NCI-H1930 (cell line): ENCODE measurements at regions not wholly inside any gene's neighbourhood (a gene's known extent, or its start where the extent isn't known, plus 50 kb on each side); places are given as distances from the start of the nearest gene placed in this dataset.
"Not testable (repeated sequence)": the region's sequence is repeated elsewhere in the genome, so short reads cannot be mapped to it uniquely, and the experiment has no call there.

ENCODE experiments used
- DNase-seq, 2 experiments: peaks; one replicate each; lab custom pipeline; 2025; lab: John Stamatoyannopoulos, UW

DNA sequence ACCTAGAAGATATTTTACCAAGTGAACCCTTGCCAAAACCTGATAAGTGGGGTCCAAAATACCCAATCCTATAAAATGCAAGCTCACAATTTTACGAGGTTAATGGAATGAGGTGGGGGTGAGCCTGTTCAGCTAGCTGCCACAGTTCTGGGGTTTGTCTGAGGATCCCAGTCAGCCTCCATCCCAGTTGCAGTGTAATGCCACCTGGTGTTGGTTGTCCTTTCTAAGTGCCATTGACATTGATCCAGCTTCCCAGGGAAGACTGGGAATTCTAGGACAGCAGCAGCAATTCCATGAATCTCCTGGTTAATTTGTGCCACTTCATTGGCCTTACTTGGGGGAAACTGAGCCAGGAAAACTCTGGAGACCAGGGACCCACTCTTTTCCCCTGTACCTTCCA lies 298.3 kb downstream of the RWDD3 start:
- DNase-seq, result no peak

- DNase-seq, result no peak
Measured at GRCh38 chr1:95534985-95535384, 301.0 kb downstream of the RWDD3 start.

- no peak for DNase-seq
Measured at GRCh38 chr1:95535614-95536013, 301.6 kb downstream of the RWDD3 start.

GRCh38 chr1:95536501-95536900 lies 302.5 kb downstream of the RWDD3 start:
- no peak for DNase-seq

- DNase-seq, result no peak
Measured at GRCh38 chr1:95537176-95537575, 303.2 kb downstream of the RWDD3 start.

GRCh38 chr1:95538242-95538641 lies 304.2 kb downstream of the RWDD3 start:
- DNase-seq, result not testable (repeated sequence)

GRCh38 chr1:95542936-95543335 lies 308.9 kb downstream of the RWDD3 start:
- DNase-seq, result no peak

GRCh38 chr1:95547005-95547404 lies 313.0 kb downstream of the RWDD3 start:
- DNase-seq, result no peak

DNA sequence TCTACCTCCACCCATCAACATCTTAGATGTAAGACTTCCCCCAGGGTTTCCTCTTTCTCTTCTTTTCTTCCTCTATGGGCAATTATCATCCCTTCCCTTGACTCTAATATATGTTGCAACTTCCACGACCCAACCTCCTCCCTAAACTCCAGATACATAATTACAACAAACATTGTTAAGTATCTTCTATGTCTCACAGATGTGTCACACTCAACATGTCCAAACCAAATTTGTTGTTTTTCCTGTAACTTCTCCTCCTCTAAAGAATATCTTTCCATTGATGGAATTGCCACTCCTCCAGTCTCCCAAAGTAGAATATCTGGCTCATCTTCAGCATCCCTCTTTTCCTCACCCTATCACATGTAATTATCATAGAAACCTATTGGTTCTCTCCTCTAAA lies 314.2 kb downstream of the RWDD3 start:
- no peak for DNase-seq

GRCh38 chr1:95551201-95551600 lies 317.2 kb downstream of the RWDD3 start:
- DNase-seq, result no peak

- no peak for DNase-seq
Measured at GRCh38 chr1:95553595-95553994, 319.6 kb downstream of the RWDD3 start.

GRCh38 chr1:95554408-95554807 lies 320.4 kb downstream of the RWDD3 start:
- DNase-seq, result no peak

GRCh38 chr1:95558791-95559190 lies 324.8 kb downstream of the RWDD3 start:
- no peak for DNase-seq

GRCh38 chr1:95561346-95561745 lies 327.3 kb downstream of the RWDD3 start:
- DNase-seq, result no peak

DNA sequence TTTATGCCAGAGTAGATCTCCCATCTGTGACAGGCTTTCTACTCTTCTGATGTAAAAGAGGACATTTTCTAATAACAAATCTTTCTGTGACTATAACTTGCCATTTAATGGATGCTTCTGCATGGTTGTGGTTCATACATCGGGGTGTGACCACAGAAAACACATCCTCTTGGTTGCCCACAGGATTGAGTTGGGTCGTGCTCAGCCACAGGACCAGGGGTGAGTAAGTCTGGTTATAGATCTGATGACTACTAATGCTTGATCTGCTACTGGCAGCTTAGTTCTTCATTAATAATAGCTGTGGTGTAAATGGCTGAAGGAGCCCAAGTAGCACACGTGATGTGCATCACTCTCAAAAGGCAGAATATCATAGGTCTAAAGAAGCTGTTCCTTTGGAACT lies 328.2 kb downstream of the RWDD3 start:
- DNase-seq, result no peak

GRCh38 chr1:95572002-95572401 lies 338.0 kb downstream of the RWDD3 start:
- DNase-seq, result no peak

DNA sequence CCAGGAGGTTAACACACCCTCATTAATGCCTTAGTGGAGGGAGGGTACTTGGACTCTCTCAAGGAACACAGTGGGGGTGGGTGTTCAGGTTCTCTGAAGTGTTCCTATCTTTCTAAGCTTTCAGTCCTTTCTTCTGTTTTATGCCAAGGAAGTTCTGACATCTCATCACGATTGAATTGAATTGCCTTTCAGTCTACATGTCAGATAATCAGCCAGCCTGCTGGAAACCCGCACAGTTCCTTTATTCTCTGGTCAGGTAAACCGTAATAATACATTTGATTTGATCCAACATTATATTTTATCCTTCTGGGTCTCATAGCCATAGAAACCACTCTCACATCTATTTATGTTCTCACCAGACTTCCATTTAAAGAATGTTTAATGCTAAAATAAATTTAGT lies 339.0 kb downstream of the RWDD3 start:
- no peak for DNase-seq

GRCh38 chr1:95575291-95575690 lies 341.3 kb downstream of the RWDD3 start:
- no peak for DNase-seq

- no peak for DNase-seq
Measured at GRCh38 chr1:95578462-95578861, 344.5 kb downstream of the RWDD3 start.

DNA sequence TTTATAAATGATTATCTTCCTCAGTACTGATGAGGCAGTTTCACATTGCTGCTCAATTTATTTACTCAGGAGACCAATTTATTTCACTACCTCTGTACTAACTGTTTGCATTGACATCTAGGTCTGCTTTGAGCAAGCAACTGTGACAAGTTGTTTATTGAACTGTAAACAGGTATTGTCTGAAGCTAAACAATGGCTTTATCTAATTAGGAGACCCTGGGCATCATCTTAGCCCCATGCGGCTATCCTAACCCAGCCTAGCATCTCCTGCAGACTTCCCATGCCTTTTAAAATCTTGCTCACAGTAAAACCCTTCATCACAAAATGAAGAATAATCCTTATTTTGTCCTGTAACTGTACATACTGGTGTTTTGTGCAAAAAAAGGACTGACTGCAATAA lies 348.2 kb downstream of the RWDD3 start:
- DNase-seq, result peak; percentile 27 to 40

- DNase-seq, result no peak
Measured at GRCh38 chr1:95582746-95583145, 348.7 kb downstream of the RWDD3 start.

- no peak for DNase-seq
Measured at GRCh38 chr1:95583661-95584210, 349.7 kb downstream of the RWDD3 start.

- no peak for DNase-seq
Measured at GRCh38 chr1:95584315-95584714, 350.3 kb downstream of the RWDD3 start.

DNA sequence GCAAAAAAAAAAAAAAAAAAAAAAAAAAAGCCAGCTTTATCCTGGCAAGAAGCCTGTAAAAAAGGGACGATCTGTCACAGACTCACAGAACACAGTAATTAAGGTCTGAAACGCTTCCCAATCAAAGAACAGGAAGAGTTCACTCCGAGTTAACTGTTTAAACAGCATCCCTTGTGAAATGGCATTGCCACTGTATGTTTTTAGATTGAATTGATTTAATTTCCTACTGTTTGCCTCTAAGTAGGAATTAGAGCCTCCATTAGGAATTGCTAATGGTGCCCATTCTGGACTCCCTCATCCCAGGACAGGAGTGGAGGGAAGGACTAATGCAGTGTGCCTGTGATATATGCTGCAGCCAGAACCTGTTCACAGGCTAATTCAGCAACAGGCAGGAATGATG lies 370.8 kb downstream of the RWDD3 start:
- DNase-seq, result no peak

DNA sequence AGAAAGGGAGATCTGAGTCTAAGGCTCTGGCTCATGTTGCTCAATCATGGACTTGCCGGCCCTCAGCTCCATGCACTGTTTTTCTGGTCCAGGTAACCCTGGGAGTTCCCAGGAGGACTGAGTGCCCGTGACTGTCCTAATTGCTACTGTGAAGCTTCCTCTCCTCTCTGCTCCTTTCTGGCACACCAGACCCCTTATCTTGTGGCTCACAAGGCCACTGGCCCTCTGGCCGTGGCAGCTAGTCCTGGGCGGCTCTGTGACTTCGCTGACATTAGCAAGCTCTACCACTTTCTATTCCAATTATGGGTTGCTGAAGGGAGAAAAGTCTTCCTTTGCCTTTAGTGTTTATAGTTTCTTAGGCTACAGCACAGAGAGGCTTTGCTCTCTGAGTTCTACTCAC lies 380.2 kb downstream of the RWDD3 start:
- DNase-seq, result no peak
